Ishikawa (cell line): ENCODE measurements at regions not wholly inside any gene's neighbourhood (a gene's known extent, or its start where the extent isn't known, plus 50 kb on each side); places are given as distances from the start of the nearest gene placed in this dataset.

ENCODE experiments used
- CEBPB ChIP-seq: IDR thresholded peaks from 2 replicates; pipeline ENCODE4 v1.6.1; 2012
- CREB1 ChIP-seq: IDR thresholded peaks from 2 replicates; pipeline ENCODE4 v1.6.1; 2012; ENCODE audit warnings: low read depth
- EGR1 ChIP-seq: IDR thresholded peaks from 2 replicates; pipeline ENCODE4 v1.6.1; 2012
- EP300 ChIP-seq: IDR thresholded peaks from 2 replicates; pipeline ENCODE4 v1.6.1; 2012; ENCODE audit warnings: borderline replicate concordance
- FOXM1 ChIP-seq: IDR thresholded peaks from 2 replicates; pipeline ENCODE4 v1.6.1; 2012; ENCODE audit warnings: low read depth, borderline replicate concordance
- NFIC ChIP-seq: IDR thresholded peaks from 2 replicates; pipeline ENCODE4 v1.6.1; 2012
- RAD21 ChIP-seq: IDR thresholded peaks from 2 replicates; pipeline ENCODE4 v1.6.1; 2012; ENCODE audit warnings: low read depth
- TAF1 ChIP-seq: IDR thresholded peaks from 2 replicates; pipeline ENCODE4 v1.6.1; 2012; ENCODE audit warnings: low read depth, mild to moderate bottlenecking
- TCF12 ChIP-seq: IDR thresholded peaks from 2 replicates; pipeline ENCODE4 v1.6.1; 2012; ENCODE audit warnings: low read depth
- YY1 ChIP-seq: IDR thresholded peaks from 2 replicates; pipeline ENCODE4 v1.6.1; 2012; ENCODE audit warnings: low read depth
- TF ChIP-seq, protein P1 (sequence below): IDR thresholded peaks from 2 replicates; pipeline ENCODE4 v1.6.1; 2012; ENCODE audit warnings: low read depth, mild to moderate bottlenecking

DNA sequence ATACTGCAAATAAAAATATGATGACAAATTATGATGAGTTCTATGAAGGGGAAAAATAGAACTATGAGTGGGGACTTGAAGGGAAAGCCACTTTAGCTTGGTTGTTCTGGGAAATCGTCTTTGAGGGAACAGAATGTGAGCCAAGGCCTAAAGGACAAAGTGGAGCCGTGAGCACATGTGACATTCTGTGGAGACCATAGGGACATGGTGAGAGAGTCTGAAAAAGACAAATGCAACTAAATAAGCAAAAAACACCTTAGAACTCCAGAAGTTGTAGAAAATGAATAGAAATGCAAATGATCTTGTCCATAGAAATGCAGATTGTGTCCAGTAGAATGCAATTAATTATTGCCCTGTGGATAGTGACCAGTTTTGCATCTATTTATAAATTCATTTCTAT lies 86.8 kb upstream of the ANKRD10 start:
- no peak for TF ChIP-seq FOXM1
- TF ChIP-seq RAD21, result no peak
- no peak for TF ChIP-seq CREB1
- TF ChIP-seq CEBPB, result no peak
- TF ChIP-seq TCF12, result no peak
- TF ChIP-seq TAF1, result no peak
- TF ChIP-seq, protein P1, sequence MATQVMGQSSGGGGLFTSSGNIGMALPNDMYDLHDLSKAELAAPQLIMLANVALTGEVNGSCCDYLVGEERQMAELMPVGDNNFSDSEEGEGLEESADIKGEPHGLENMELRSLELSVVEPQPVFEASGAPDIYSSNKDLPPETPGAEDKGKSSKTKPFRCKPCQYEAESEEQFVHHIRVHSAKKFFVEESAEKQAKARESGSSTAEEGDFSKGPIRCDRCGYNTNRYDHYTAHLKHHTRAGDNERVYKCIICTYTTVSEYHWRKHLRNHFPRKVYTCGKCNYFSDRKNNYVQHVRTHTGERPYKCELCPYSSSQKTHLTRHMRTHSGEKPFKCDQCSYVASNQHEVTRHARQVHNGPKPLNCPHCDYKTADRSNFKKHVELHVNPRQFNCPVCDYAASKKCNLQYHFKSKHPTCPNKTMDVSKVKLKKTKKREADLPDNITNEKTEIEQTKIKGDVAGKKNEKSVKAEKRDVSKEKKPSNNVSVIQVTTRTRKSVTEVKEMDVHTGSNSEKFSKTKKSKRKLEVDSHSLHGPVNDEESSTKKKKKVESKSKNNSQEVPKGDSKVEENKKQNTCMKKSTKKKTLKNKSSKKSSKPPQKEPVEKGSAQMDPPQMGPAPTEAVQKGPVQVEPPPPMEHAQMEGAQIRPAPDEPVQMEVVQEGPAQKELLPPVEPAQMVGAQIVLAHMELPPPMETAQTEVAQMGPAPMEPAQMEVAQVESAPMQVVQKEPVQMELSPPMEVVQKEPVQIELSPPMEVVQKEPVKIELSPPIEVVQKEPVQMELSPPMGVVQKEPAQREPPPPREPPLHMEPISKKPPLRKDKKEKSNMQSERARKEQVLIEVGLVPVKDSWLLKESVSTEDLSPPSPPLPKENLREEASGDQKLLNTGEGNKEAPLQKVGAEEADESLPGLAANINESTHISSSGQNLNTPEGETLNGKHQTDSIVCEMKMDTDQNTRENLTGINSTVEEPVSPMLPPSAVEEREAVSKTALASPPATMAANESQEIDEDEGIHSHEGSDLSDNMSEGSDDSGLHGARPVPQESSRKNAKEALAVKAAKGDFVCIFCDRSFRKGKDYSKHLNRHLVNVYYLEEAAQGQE, result no peak
- TF ChIP-seq EP300, result no peak
- no peak for TF ChIP-seq YY1
- TF ChIP-seq EGR1, result no peak
- TF ChIP-seq NFIC, result no peak
